C4-2B (cell line): ENCODE measurements at regions not wholly inside any gene's neighbourhood (a gene's known extent, or its start where the extent isn't known, plus 50 kb on each side); places are given as distances from the start of the nearest gene placed in this dataset.

Source experiments
- H3K27ac ChIP-seq: fragments of 450-650 bp; 2 replicates; pipeline ENCODE4 v1.5.1; 2017
- CTCF ChIP-seq: fragments of 450-650 bp; conservative IDR thresholded peaks from 2 replicates; pipeline ENCODE4 v1.5.1; 2017; ENCODE audit warnings: mild to moderate bottlenecking
- ZFX ChIP-seq: fragments of 450-650 bp; IDR thresholded peaks from 2 replicates; pipeline ENCODE4 v1.6.1; 2017

GRCh38 chr2:60400462-60401246 is 152.8 kb downstream of the BCL11A start:
- no peak overlapping the region for H3K27ac ChIP-seq

DNA sequence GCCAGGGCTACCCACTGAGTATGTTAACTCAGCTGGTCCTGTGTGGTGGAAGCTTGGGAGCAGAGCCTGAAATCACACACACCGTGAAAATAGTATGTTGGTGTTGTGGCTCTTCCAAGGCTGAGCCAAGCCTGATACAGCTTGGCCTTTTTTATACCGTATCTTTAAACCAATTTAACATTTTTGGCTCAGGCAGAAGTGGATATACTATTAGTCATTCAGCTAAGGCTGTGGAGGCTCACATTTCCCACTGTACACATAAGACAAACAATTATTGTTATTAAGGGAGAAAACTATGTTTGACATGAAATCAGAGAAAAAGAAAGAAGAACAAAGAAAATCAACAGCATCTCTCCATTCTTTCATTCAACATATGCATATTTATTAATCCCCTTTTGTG is 159.0 kb downstream of the BCL11A start:
- no peak for TF ChIP-seq CTCF
- no peak for TF ChIP-seq ZFX
- H3K27ac ChIP-seq: no peak overlapping the region

More at GRCh38 chr2:60400462-60401246, 152.8 kb downstream of the BCL11A start:
- TF ChIP-seq CTCF: no peak
- TF ChIP-seq ZFX: no peak

- no peak overlapping the region for H3K27ac ChIP-seq
- no peak for TF ChIP-seq CTCF
- TF ChIP-seq ZFX: no peak
Observed at GRCh38 chr2:60391649-60392375, 161.6 kb downstream of the BCL11A start.

- H3K27ac ChIP-seq: no peak overlapping the region
- TF ChIP-seq CTCF (no peak), ZFX (no peak)
Observed at GRCh38 chr2:60391230-60391629, 162.2 kb downstream of the BCL11A start.

GRCh38 chr2:60386436-60386835 is 167.0 kb downstream of the BCL11A start:
- TF ChIP-seq ZFX (no peak), CTCF (no peak)
- H3K27ac ChIP-seq: no peak overlapping the region

DNA sequence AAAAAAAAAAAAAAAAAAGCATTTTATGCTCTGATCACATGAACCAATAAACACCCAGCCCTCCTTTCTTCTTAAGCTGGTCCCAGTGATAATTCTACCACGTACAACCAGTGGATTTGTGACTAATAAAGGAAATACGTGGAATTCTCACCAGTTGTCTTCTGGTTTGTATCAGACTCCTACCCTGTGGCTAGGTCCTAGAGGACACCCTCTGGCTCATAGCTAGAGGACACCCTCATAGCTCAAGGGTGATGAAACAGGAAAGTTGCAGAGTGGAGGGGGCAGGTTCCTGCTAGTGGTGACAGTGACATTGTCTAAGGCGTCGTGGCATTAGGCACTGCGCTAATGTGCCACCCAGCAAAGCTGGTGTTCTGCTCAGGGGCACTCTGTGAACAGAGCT is 167.8 kb downstream of the BCL11A start:
- no peak overlapping the region for H3K27ac ChIP-seq
- TF ChIP-seq CTCF: no peak
- no peak for TF ChIP-seq ZFX
